Kidney (tissue), 13 donors: ENCODE measurements at regions not wholly inside any gene's neighbourhood (a gene's known extent, or its start where the extent isn't known, plus 50 kb on each side); places are given as distances from the start of the nearest gene placed in this dataset.

Experiments used
- DNase-seq, 5 donors: peaks; one replicate each; pipeline ENCODE4 v3.0.0-alpha.2; 2013 to 2020
- FAIRE-seq: peaks from 2 replicates; lab custom pipeline; 2012; peaks lifted over from hg19 to GRCh38; lab: Jason Lieb, UNC
- H3K27ac ChIP-seq, 2 donors: one replicate each; pipeline ENCODE4 v1.7.0; 2013; ENCODE audit warnings: low read depth in 2 of 2, low read length in 2 of 2, inconsistent platforms in 1 of 2
- H3K27me3 ChIP-seq: one replicate; pipeline ENCODE4 v1.7.1; 2013; ENCODE audit warnings: low read length, inconsistent platforms; ENCODE audit not compliant: control insufficient read depth, insufficient read depth
- H3K36me3 ChIP-seq, 3 donors: one replicate each; pipeline versions ENCODE4 v1.7.0 to v1.7.1; 2013; ENCODE audit warnings: low read length in 3 of 3, control low read depth in 1 of 3, inconsistent platforms in 1 of 3; ENCODE audit not compliant: insufficient read depth in 3 of 3, control insufficient read depth in 2 of 3
- H3K4me1 ChIP-seq, 3 donors: one replicate each; pipeline versions ENCODE4 v1.7.0 to v1.7.1; 2013; ENCODE audit warnings: low read length in 3 of 3, inconsistent platforms in 1 of 3, low read depth in 1 of 3; ENCODE audit not compliant: control insufficient read depth in 2 of 3, insufficient read depth in 2 of 3
- H3K4me3 ChIP-seq, 3 donors: one replicate each; pipeline versions ENCODE4 v1.7.0 to v1.8.1; 2013; ENCODE audit warnings: low read length in 3 of 3, control low read depth in 1 of 3, inconsistent platforms in 1 of 3
- H3K9ac ChIP-seq, 3 donors: one replicate each; pipeline versions ENCODE4 v1.7.0 to v1.7.1; 2013; ENCODE audit warnings: low read length in 3 of 3, control low read depth in 1 of 3, inconsistent platforms in 1 of 3
- H3K9me3 ChIP-seq, 3 donors: one replicate each; pipeline versions ENCODE4 v1.7.0 to v1.7.1; 2013; ENCODE audit warnings: low read length in 3 of 3, control low read depth in 1 of 3, inconsistent platforms in 1 of 3; ENCODE audit not compliant: control insufficient read depth in 2 of 3, insufficient read depth in 1 of 3
- CTCF ChIP-seq: IDR thresholded peaks from 3 replicates; pipeline ENCODE4 v1.5.1; 2012; ENCODE audit warnings: mild to moderate bottlenecking, moderate library complexity, borderline replicate concordance; ENCODE audit not compliant: insufficient read depth; ENCODE audit errors: extremely low read depth
- intact Hi-C: fragments of 100-400 bp; cut with DNase I; formaldehyde crosslinking; loops from one replicate; pipeline ENCODE4 v1.11.1; 2022
- donor health status: control.
- donor health status: control.
- donor health status: control.
- donor health status: control.
- donor health status: control.
- donor health status: DM: yes; HTN: yes; CAD: no.
- donor health status: Normal renal cell carcinoma (clear cell type).

GRCh38 chr13:53135301-53135700 is 106.7 kb downstream of the OLFM4 start:
- Histone ChIP-seq H3K36me3 (no peaks in the 10 kb centered on the region), H3K9ac (no peak overlapping the region), H3K27ac (no peak overlapping the region), H3K4me1 (no peaks in the 10 kb centered on the region), H3K4me3 (no peak overlapping the region), H3K9me3 (no peaks in the 10 kb centered on the region), H3K27me3 (no peaks in the 10 kb centered on the region)
- intact Hi-C loops, result no loop called here
- no peak for FAIRE-seq
- no peak for TF ChIP-seq CTCF
- no peak for DNase-seq

- no peak for FAIRE-seq
- no peak overlapping the region for H3K9ac ChIP-seq
- H3K4me3 ChIP-seq, result no peak overlapping the region
- intact Hi-C loops, result no loop called here
- no peak for TF ChIP-seq CTCF
- no peak for DNase-seq
- H3K4me1 ChIP-seq, result no peaks in the 10 kb centered on the region
- H3K9me3 ChIP-seq, result no peaks in the 10 kb centered on the region
- H3K36me3 ChIP-seq, result no peaks in the 10 kb centered on the region
- no peak overlapping the region for H3K27ac ChIP-seq
- H3K27me3 ChIP-seq, result no peaks in the 10 kb centered on the region
Observed at GRCh38 chr13:53136554-53137215, 108.1 kb downstream of the OLFM4 start.

DNA sequence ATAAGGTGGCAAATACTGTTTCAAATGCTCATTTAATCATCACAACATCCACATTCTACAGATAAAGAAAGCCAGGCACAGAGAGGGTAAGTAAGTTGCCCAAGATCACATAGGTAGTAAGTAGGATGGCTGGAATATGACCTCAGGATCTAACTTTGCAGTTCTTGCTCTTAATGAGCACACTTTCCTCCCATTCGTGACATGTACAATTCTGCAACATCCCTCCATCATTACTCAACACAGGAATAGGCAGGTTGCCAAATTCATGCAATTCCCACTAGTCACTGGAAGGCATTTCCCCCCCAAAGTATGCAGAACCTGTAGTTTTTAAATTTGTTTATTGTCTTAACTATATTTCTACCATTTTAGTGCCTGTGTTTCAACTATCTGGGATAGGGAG is 109.2 kb downstream of the OLFM4 start:
- intact Hi-C loops, result no loop called here
- H3K4me1 ChIP-seq, result no peaks in the 10 kb centered on the region
- H3K27ac ChIP-seq, result no peak overlapping the region
- FAIRE-seq, result no peak
- DNase-seq, result no peak
- no peaks in the 10 kb centered on the region for H3K9me3 ChIP-seq
- TF ChIP-seq CTCF, result no peak
- H3K36me3 ChIP-seq, result no peaks in the 10 kb centered on the region
- H3K4me3 ChIP-seq, result no peak overlapping the region
- no peaks in the 10 kb centered on the region for H3K27me3 ChIP-seq
- H3K9ac ChIP-seq, result no peak overlapping the region
